ENCODE measurements at regions not wholly inside any gene's neighbourhood (a gene's known extent, or its start where the extent isn't known, plus 50 kb on each side); places are given as distances from the start of the nearest gene placed in this dataset.
"Not testable (repeated sequence)": the region's sequence is repeated elsewhere in the genome, so short reads cannot be mapped to it uniquely, and the experiment has no call there.

GRCh38 chr17:28264902-28265548, 54.0 kb upstream of the TMEM97 start:
- H3K9me3 ChIP-seq (ENCODE audit: control insufficient read depth in 1 of 2, low read length in 2 of 2), result peaks cover 4 to 20% of the 10 kb centered on the region in 2 donors
- H3K27me3 ChIP-seq (ENCODE audit: control insufficient read depth in 1 of 2, insufficient read depth in 2 of 2, low read length in 2 of 2); H3K4me3 ChIP-seq (ENCODE audit: low read depth in 1 of 2, low read length in 2 of 2); H3K27ac ChIP-seq (ENCODE audit: low read depth, low read length); H3K36me3 ChIP-seq (ENCODE audit: control insufficient read depth in 1 of 2, insufficient read depth in 2 of 2, low read length in 2 of 2); H3K9ac ChIP-seq (ENCODE audit: low read depth in 1 of 2, low read length in 2 of 2); H3K4me1 ChIP-seq (ENCODE audit: control insufficient read depth in 1 of 2, insufficient read depth in 2 of 2, low read length in 2 of 2): not testable (repeated sequence)

- H3K27me3 ChIP-seq (ENCODE audit: control insufficient read depth in 1 of 2, insufficient read depth in 2 of 2, low read length in 2 of 2); H3K9ac ChIP-seq (ENCODE audit: low read depth in 1 of 2, low read length in 2 of 2); H3K4me1 ChIP-seq (ENCODE audit: control insufficient read depth in 1 of 2, insufficient read depth in 2 of 2, low read length in 2 of 2); H3K36me3 ChIP-seq (ENCODE audit: control insufficient read depth in 1 of 2, insufficient read depth in 2 of 2, low read length in 2 of 2); H3K4me3 ChIP-seq (ENCODE audit: low read depth in 1 of 2, low read length in 2 of 2); H3K27ac ChIP-seq (ENCODE audit: low read depth, low read length): not testable (repeated sequence)
- H3K9me3 ChIP-seq (ENCODE audit: control insufficient read depth in 1 of 2, low read length in 2 of 2), result peaks cover 4 to 18% of the 10 kb centered on the region in 2 donors
These were observed 53.0 kb upstream of the TMEM97 start for GRCh38 chr17:28265856-28266546.

GRCh38 chr17:28266547-28266920, 52.5 kb upstream of the TMEM97 start:
- not testable (repeated sequence) for H3K9ac ChIP-seq (ENCODE audit: low read depth in 1 of 2, low read length in 2 of 2); H3K36me3 ChIP-seq (ENCODE audit: control insufficient read depth in 1 of 2, insufficient read depth in 2 of 2, low read length in 2 of 2); H3K27ac ChIP-seq (ENCODE audit: low read depth, low read length); H3K27me3 ChIP-seq (ENCODE audit: control insufficient read depth in 1 of 2, insufficient read depth in 2 of 2, low read length in 2 of 2); H3K4me1 ChIP-seq (ENCODE audit: control insufficient read depth in 1 of 2, insufficient read depth in 2 of 2, low read length in 2 of 2); H3K4me3 ChIP-seq (ENCODE audit: low read depth in 1 of 2, low read length in 2 of 2)
- H3K9me3 ChIP-seq (ENCODE audit: control insufficient read depth in 1 of 2, low read length in 2 of 2), result peaks cover 4 to 13% of the 10 kb centered on the region in 2 donors

- not testable (repeated sequence) for H3K4me1 ChIP-seq (ENCODE audit: control insufficient read depth in 1 of 2, insufficient read depth in 2 of 2, low read length in 2 of 2); H3K4me3 ChIP-seq (ENCODE audit: low read depth in 1 of 2, low read length in 2 of 2); H3K27ac ChIP-seq (ENCODE audit: low read depth, low read length); H3K36me3 ChIP-seq (ENCODE audit: control insufficient read depth in 1 of 2, insufficient read depth in 2 of 2, low read length in 2 of 2); H3K9ac ChIP-seq (ENCODE audit: low read depth in 1 of 2, low read length in 2 of 2); H3K27me3 ChIP-seq (ENCODE audit: control insufficient read depth in 1 of 2, insufficient read depth in 2 of 2, low read length in 2 of 2); H3K9me3 ChIP-seq (ENCODE audit: control insufficient read depth in 1 of 2, low read length in 2 of 2)
These were observed 51.9 kb upstream of the TMEM97 start for GRCh38 chr17:28266926-28267719.

- Histone ChIP-seq H3K4me1 (ENCODE audit: control insufficient read depth in 1 of 2, insufficient read depth in 2 of 2, low read length in 2 of 2) (no peaks in the 10 kb centered on the region), H3K9me3 (ENCODE audit: control insufficient read depth in 1 of 2, low read length in 2 of 2) (no peaks in the 10 kb centered on the region), H3K9ac (ENCODE audit: low read depth in 1 of 2, low read length in 2 of 2) (no peak overlapping the region), H3K27me3 (ENCODE audit: control insufficient read depth in 1 of 2, insufficient read depth in 2 of 2, low read length in 2 of 2) (peaks cover 0 to 3% of the 10 kb centered on the region in 2 donors), H3K36me3 (ENCODE audit: control insufficient read depth in 1 of 2, insufficient read depth in 2 of 2, low read length in 2 of 2) (no peaks in the 10 kb centered on the region), H3K4me3 (ENCODE audit: low read depth in 1 of 2, low read length in 2 of 2) (no peak overlapping the region), H3K27ac (ENCODE audit: low read depth, low read length) (no peak overlapping the region)
These were observed 51.0 kb upstream of the TMEM97 start for GRCh38 chr17:28267720-28268609.

- Histone ChIP-seq H3K4me1 (ENCODE audit: control insufficient read depth in 1 of 2, insufficient read depth in 2 of 2, low read length in 2 of 2) (no peaks in the 10 kb centered on the region), H3K27me3 (ENCODE audit: control insufficient read depth in 1 of 2, insufficient read depth in 2 of 2, low read length in 2 of 2) (peaks cover 0 to 3% of the 10 kb centered on the region in 2 donors), H3K4me3 (ENCODE audit: low read depth in 1 of 2, low read length in 2 of 2) (no peak overlapping the region), H3K27ac (ENCODE audit: low read depth, low read length) (no peak overlapping the region), H3K36me3 (ENCODE audit: control insufficient read depth in 1 of 2, insufficient read depth in 2 of 2, low read length in 2 of 2) (no peaks in the 10 kb centered on the region), H3K9me3 (ENCODE audit: control insufficient read depth in 1 of 2, low read length in 2 of 2) (no peaks in the 10 kb centered on the region), H3K9ac (ENCODE audit: low read depth in 1 of 2, low read length in 2 of 2) (no peak overlapping the region)
These were observed 50.2 kb upstream of the TMEM97 start for GRCh38 chr17:28268610-28269313.
